EH (cell line): ENCODE measurements at regions not wholly inside any gene's neighbourhood (a gene's known extent, or its start where the extent isn't known, plus 50 kb on each side); places are given as distances from the start of the nearest gene placed in this dataset.
"Not testable (repeated sequence)": the region's sequence is repeated elsewhere in the genome, so short reads cannot be mapped to it uniquely, and the experiment has no call there.

ENCODE experiments used
- DNase-seq: peaks from one replicate; pipeline ENCODE4 v3.0.0-alpha.2; 2015; ENCODE audit warnings: low read depth

DNA sequence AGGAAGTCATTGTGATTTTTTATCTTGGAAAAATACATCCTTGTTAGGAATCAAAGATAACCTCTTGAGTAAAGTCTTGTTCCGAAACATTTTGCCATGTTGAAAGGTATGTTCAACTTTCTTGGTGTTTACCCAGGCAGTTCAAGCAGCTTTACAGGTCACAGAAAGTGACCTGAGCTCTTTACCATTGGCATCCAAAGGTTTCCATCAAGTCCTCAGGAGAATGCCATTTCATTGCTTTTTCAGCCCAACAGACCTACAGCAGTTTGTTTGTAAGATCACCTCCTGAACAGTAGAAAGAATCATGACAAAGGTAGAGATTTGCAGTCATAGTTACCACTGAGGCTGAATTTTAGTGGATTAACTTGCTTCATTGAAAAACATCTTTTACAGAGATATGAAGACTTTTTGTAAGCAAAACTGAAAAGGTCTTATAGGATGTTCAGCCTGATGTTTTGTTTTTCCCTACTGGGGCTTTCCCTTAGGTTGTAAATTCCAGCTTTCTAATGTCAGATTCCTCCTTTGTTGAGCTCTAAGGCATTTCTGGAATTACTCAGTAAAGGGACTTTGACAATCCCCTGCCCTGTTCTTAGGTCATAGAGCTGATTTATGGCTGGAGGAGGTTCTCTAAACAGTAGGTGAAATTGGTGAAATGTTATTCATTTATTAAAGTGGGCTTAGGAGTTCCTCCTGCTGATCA lies 236.8 kb upstream of the RBMS1 start:
- peak; percentile 59 for DNase-seq

DNA sequence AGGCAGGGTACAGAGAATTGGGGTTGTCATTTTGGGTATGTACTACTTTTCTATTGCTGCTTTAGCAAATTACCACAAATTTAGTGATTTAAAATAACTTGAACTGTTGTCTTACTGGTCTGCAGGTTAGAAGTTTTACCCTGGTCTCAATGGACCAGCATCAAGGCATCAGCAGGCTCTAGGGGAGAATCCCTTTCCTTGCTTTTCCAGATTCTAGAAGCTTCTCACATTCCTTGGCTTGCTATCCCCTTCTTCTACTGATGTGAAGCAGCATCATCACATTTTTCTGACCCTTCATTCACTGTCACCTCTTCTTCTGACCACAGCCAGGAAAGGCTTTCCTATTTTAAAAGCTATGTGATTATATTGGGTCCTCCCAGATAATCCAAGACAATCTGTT lies 237.8 kb upstream of the RBMS1 start:
- no peak for DNase-seq

DNA sequence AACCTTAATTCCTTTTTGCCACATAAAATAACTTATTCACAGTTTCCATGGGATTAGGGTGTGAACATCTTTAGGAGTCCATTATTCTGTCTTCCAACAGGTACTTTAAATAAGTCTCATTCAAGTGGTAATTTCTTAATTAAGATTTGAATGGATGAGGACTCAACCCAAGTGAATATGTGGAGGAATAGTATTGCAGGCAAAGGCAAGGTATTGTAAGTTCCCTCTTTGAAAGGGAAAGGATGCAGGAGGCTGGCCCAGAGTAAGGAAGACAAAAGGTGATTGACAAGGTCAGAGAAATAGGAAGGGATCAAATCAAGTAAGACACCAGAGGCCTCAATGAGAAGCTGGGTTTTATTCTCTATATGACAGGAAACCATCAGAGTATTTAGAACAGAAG lies 238.2 kb upstream of the RBMS1 start:
- DNase-seq, result no peak

DNA sequence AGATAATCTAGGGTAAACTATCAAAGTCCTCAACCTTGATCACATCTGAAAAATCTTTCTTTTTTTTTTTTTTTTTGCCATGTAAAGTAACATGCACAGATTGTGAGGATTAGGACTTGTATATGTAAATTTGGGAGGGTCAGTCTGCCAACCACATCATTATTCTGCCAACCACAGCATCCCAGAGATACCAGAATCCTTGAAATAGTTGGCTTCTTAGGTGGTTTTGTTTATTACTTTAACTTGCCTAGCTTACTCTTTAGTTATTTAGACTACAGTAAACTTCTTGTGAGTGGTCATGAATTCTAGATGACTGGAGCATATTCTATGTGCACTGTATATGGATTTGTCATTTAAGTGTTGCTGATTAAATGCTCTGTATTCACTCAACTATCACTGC lies 242.1 kb upstream of the RBMS1 start:
- DNase-seq, result peak; percentile 43

DNA sequence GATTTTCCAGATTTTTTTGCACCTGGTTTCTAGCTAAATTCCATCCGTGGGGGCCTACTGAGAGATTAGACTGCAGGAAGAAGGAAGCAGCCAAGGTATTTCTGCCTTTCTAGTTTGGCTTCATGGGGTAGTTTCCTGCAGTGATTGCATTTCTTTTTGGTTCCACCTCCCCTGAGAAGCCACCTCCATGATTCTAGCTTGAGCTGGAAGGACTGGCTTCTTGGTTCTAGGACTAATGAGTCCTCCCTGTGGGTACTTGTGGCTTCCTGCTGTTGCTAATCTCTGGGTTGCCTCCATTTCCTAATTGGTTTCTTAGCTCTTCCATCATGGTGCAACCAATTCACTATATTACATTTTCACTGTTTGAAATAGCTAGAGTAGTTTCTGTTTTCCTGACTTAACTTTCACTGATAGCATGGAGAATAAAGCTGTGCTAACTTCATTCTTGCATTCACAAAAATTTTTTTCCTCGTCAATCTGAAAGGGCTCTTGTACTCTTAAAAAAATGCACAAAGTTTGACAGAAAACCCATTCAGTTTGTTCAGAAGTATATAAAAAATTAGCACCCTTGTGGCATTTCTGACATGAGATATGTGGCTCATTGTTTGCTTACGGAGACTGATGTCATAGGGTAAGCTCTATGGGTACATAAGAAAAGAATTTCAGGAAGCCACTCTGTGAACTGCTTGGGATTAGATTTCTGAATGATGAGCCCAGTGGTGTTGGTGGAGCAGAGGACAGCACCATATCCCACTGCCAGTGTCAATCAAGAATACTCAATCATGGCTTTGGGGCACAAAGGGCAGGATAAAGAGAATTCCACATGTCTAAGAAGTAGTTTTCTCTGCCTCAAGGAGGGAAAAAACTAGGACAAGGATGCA lies 242.8 kb upstream of the RBMS1 start:
- DNase-seq, result peak; percentile 89

DNA sequence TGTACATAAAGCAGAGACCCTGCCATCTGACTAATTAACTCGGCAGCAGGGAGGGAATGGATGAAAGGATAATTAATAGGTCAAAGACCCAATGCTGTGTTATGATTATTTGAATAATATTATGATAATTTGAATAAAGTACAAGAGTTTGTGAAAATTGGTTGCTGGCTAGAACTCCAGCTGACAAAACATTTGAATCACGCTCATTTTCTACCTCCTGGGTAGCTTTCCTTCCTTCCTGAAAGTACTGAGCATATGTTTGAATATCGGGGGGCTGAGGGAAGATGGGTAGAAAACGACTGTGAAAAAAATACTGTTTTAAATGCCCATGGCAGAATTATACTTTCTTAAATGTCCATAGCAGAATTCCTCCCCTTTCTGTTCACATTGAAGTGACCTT lies 243.6 kb upstream of the RBMS1 start:
- no peak for DNase-seq

DNA sequence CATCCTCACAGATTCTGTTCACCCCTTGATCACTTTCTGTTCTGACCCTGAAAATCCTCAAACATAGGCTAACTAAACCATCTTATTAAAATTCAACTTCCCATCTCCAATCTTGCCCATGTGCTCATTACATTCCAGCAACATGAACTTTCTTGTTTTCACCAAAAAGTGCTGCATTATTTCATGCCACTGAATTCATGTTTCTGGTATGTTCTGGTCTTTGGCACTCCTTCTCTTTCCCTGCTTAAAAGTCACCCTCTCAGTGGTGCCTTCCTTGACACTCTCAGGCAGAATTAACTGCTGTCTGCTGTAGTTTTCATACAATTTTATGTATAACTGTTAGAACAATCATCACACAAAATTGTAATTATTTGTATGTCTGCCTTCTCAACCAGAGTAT lies 247.7 kb upstream of the RBMS1 start:
- DNase-seq, result peak; percentile 34

DNA sequence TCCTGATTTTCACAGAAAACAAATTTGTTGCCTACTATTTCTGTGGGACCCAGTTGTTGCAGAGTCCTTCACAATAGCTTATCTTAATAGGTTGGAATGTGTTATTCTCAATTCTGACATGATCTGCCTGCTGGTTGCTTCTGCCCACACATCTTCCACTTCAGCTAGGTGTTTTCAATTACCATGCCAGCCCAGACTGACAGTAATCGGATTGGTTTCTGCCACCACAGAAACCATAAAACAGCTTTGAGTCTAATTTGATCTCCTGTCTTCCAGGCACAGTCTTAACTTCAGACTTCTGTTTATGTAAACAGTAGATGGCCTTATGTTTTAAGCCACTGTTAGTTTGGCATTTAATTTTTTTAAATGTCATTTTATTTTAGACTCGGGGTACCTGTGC lies 248.2 kb upstream of the RBMS1 start:
- no peak for DNase-seq

DNA sequence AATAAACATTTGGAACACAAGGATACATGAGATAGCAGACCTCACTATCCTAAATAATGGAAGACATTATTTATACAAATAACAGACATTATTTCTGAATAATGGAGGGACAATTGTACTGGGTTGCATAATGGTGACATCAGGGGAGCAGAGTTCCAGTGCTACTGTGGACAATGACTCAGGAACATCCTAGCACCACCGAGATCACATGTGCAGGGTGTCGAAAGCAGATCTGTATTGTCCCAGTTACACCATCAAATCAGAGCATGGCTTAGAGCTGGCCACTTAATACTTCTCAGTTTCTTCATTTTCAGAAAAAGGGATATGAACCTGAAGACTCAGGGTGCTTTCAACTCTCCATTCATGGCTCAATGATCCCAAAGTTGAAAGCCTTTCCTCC lies 249.1 kb upstream of the RBMS1 start:
- DNase-seq, result peak; percentile 33

DNA sequence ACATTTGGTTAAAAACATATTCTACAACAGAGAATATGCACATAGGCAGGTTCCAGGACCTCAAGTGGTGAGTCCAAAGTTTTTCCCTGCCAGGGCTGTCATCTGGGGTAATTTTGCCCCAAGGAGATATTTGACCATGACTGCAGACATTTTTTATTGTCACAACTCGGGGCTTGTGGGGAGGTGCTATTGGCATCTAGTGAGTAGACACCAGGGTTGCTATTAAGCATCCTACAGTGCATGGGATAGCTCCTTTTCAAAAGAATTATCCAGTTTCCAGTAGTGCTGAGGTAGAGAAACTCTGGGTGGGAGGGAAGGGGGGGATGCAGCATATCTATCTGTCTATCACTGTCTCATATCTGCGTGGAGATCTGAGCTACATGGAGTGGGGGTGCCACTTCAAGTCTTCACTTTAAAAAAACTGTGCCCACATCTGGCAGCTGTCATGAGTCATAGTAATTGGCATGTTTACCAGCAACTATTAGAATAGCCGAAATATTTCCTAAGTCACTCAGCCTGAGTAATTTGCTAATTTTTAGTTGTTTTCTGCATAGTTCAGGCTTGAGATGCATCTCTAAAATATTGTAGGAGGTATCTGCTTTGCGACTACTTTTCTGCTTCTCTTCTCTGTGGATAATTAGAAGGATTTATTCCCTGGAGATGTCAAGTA lies 254.0 kb upstream of the RBMS1 start:
- DNase-seq, result peak; percentile 95

DNA sequence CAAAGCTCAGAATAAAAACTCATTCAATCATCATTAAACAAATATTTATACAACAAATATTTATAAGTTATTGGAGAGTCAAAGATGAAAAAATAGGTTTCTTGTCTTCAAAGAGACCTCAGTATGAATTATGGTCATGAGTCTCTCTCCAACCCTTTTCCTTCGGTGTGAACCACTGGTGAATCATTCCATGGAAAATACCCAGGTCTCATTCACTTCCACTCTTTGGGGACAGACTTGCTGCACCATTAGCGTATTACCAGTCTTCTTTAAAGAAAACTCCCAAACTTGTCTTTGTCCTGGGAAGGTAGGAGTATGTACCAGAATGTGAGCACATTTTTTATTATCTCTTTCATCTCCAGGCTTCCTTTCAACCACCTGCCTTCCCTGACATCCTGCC lies 257.4 kb upstream of the RBMS1 start:
- DNase-seq, result peak; percentile 38

DNA sequence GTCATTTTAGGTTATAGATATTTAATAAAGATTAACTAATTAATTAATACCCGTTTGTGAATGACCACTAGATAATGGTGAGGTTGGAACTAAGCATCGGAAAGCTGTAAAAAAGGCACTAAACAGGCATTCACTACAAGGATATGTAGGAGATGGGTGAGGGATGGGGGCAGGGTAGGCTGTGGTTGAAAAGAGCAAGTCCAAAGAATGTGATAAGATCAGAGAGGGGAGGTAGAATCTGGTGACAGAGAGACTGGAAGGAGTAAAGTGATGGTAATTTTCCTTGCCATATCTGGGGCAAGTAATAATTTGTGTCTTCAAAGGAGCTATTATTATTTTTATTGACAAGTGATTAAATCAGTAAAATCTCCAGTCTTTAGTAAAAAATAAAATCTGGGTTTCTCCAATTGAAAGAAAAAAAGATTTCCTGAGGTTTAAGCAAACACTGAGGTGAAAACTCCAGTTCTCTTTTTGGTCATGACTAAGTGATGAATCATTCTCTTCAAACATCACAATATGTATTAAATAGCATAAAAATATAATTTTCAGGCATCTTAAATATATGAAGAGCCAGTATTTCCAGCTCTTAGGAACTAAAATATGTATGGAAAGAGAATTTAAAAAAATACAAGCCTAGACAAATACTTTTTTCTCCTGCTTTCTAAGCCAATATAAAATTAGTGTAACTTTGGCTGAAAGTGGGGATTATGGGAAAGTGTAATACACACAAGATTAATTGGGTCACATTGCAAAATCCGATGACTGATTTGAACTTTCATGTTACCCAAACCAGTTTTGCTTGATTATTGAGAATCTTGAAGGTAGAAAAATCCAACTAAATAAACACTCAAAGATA lies 259.1 kb upstream of the RBMS1 start:
- peak; percentile 64 for DNase-seq

DNA sequence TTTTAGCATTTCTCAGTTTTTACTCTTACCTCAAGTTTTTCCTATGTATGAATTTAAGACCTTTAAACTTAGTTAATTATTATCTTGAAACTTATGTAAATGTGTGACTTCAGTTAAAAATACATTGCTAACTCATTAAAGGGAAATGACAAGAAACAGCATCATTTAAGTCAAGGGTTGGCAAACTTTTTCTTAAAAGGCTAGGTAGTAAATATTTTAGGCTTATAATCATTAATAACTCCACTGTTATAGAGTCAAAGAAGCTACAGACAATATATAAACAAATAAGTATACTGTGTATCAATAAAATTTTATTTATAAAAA lies 259.7 kb upstream of the RBMS1 start:
- DNase-seq, result no peak

DNA sequence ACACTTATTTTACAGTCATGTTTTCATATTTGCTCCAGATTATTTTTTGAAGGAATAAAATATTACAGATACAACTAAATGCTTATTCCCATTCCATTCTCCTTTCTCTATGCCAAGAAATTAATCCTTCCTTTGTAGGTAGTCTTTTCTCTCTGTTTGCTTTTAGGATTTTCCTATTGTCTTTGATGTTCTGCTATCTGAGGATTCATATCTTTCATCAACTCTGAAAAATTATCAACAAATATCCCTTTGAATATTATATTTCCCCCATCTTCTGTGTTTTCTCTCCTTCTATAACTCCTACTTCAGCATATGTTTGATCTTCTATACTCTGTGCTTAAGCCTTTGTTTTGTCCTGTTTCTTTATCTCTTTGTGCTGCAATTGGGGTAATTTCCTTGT lies 260.4 kb upstream of the RBMS1 start:
- no peak for DNase-seq

DNA sequence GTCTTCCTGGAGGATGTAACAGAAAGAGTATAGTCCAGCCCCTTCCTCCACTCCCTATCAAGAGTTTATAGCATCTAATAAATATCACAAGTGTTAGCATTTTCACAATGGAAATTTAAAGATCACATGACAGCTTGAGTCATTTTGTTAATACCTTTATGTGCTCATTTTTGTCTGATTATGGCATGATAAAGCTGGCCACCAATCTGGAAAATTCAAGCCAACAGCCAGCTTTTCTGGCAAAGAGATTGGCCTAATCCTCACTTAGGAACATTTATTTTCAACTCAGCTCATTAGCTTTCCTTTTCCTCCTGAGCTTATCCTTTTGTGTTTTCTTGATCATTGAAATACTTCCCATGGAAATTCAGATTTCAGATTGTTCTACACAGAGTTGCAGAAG lies 262.9 kb upstream of the RBMS1 start:
- no peak for DNase-seq

DNA sequence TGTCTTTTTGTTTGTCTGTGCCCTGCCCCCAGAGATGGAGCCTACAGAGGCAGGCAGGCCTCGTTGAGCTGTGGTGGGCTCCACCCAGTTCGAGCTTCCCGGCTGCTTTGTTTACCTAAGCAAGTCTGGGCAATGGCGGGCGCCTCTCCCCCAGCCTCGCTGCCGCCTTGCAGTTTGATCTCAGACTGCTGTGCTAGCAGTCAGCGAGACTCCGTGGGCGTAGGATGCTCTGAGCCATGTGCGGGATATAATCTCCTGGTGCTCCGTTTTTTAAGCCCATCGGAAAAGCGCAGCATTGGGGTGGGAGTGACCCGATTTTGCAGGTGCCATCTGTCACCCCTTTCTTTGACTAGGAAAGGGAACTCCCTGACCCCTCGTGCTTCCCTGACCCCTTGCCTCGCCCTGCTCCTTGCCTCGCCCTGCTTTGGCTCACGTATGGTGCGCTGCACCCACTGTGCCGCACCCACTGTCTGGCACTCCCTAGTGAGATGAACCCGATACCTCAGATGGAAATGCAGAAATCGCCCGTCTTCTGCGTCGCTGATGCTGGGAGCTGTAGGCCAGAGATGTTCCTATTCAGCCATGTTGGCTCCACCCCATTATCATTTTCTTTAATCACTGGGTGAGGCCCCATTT lies 269.0 kb upstream of the RBMS1 start:
- not testable (repeated sequence) for DNase-seq

DNA sequence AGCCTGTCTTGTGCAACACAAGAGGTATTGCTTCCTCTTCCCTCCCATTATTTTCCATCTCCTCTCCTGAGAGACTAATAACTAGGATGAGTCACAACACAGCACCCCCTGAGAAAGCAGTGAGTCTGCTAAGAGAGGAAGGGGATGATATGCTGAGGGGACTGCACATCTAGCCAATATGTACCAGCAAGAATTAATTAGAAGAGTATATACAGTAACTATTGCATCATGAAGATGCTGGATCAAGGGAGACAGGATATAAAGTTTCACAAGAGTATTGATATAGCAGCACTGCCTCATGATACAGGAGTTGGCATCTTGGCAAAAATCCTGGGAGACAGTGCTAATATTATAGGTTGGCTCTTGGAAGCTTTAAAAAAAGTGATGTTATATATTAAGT lies 289.9 kb upstream of the RBMS1 start:
- DNase-seq, result no peak

DNA sequence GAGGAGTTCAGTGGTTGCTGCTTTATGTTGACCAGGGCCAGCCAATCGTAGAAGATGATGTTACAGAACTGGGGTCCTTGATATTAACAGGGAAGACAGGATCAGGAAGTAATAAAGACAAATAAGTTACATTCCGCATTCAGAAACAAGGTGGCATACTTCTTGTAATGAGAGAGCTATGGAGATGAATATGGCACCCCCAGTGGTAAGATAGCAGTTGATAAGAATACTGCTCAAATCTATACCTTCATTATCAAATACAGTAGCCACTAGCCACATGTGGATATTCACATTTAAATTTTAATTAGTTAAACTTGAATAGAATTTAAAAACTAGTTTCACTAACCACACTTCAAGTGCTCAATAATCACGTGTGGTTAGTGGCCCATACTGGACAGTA lies 290.4 kb upstream of the RBMS1 start:
- DNase-seq, result no peak

DNA sequence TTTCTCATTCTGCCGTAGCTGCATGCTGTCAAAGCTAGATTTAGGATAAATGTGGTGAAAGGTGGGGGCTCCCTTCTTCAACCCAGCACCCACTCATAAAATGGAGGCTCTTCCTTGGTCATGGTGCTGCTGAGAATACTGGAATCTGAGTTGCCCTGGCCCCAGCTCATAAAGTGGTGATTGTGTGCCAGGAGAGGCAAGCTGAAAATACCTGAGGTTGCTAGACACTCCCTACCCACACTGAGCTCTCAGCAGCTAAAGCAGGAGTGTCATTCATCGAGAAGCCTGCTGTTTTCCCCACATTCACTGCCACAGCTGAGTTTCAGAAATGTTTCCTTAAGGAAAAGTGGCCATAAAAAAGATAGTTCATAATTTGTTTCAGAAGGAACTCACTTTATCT lies 297.1 kb upstream of the RBMS1 start:
- DNase-seq, result no peak

DNA sequence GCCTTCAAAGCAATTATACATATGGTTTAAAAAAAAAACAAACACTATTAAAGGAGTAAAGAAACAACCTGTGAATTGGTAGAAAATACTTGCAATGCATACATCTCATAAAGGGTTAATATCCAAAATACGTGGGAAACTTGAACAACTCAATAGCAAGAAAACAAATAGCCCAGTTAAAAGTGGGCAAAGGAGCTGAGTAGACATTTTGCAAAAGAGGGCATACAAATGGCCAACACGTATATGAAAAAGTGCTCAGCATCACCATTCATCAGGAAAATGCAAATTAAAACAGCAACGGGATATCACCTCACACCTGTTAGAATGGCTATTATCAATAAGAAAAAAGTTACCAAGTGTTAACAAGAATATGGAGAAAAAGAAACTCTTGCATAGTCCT lies 298.3 kb upstream of the RBMS1 start:
- no peak for DNase-seq

DNA sequence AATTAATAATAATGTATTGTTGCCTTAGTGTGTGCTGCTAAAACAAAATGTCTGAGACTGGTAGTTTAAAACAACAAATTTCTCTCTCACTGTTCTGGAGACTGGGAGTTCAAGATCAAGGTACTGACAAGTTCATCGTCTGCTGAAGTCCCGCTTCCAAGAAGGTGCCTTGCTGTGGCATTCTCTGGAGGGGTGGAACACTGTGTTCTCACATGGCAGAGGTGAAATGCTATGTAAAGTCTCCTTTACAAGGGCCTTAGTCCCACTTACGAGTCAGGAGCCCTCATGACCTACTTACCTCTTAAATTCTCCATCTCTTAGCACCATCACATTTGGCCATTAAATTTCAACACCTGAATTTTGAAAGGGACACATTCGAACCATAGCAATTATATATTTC lies 299.2 kb upstream of the RBMS1 start:
- no peak for DNase-seq

DNA sequence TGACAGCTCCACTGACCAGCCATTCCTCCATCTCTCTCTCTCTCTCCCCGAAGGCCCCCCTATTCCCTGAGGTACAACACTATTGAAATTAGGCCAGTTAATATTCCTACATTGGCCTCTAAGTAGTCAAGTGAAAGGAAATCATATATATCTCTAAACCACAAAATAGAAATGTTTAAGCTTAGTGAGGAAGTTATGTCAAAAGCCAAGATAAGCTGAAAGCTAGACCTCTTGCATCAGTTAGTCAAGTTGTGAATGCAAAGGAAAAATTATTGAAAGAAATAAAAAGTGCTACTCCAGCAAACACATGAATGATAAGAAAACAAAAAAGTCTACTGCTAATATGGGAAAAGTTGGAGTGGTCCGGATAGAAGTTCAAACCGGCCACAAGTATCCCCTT lies 301.3 kb upstream of the RBMS1 start:
- DNase-seq, result no peak
